Activated CD4-positive, alpha-beta T cell treated with anti-CD3 and anti-CD28 coated beads for 1 hour (primary cell): ENCODE measurements at regions not wholly inside any gene's neighbourhood (a gene's known extent, or its start where the extent isn't known, plus 50 kb on each side); places are given as distances from the start of the nearest gene placed in this dataset.
"Not testable (repeated sequence)": the region's sequence is repeated elsewhere in the genome, so short reads cannot be mapped to it uniquely, and the experiment has no call there.

Source experiments
- DNase-seq: peaks from one replicate; pipeline ENCODE4 v3.0.0-alpha.2; 2020

- DNase-seq: not testable (repeated sequence)
Measured at GRCh38 chrX:67213686-67214085, 330.1 kb upstream of the AR start.

DNA sequence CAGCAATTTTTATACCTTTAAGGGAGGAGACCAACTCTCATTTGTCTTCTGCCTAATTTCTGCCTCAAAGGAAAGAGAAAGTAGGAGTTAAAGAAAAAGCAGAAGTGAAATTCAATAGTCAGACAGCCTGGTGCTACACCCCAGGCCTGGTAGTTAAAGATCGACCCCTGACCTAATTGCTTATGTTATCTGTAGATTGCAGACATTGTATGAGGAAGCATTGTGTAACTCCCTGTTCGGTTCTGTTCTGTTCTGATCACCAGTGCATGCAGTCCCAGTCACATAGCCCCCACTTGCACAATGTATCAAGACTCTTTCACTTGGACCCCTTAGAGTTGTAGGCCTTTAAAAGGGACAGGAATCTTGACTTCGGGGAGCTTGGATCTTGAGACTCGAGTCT lies 335.9 kb upstream of the AR start:
- no peak for DNase-seq

DNA sequence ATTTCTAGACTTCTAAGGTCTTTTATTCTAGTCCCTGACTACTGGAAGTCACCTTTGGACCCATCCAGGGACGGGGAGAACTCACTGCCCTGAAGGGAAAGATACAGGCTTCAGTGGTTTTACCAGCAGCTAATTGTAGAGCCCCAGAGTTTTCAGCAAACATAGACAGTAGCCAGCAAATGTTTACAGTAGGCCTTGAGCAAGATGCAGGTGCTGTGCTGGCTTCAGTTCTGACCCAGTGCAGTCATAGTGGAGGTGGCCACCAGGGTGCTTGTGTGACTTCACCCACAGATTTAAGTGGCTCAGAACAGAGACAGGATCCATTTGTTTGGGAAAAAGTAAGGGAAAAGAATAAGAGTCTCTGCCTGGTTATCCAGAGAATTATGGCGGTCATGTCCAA lies 384.4 kb upstream of the AR start:
- DNase-seq: no peak

- DNase-seq: no peak
Measured at GRCh38 chrX:67114635-67115034, 429.2 kb upstream of the AR start.

GRCh38 chrX:67105758-67106116 lies 438.1 kb upstream of the AR start:
- DNase-seq: no peak

DNA sequence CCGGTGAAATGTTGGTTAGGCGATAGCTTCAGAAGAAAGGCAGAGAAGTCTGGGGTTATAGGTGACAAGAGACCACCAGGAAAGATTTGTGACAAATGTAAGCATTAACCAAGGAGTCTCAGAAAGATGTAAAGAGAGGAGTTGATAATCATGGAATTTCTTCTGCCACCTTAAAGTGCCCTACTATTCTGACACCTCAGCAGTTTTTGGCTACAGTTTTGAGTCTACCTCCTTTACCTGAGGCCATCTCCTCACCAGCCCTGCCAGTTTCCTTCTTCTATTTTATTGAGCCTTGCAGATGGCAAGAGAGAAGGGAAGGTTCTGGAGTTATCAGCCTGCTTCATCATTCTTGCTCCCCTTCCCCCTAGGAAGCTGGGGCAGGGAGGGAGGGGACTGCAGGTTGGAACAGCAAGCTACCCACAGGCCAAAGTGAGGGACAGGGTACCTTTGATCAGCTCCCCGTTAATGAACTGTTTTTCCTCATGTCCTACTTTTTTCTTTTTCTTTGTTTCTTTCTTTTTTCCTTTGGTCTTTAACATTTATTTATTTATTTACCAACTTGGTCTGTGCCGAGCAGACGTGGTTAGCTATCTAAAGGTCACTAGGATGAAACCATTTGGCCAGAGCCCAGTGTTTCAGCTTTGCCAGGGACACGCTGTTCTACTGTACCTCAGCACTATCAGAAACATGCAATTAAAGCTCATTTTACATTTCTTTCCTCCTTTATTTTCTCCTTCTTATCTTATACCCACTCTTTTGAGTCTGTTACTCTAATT lies 438.7 kb upstream of the AR start:
- no peak for DNase-seq

DNA sequence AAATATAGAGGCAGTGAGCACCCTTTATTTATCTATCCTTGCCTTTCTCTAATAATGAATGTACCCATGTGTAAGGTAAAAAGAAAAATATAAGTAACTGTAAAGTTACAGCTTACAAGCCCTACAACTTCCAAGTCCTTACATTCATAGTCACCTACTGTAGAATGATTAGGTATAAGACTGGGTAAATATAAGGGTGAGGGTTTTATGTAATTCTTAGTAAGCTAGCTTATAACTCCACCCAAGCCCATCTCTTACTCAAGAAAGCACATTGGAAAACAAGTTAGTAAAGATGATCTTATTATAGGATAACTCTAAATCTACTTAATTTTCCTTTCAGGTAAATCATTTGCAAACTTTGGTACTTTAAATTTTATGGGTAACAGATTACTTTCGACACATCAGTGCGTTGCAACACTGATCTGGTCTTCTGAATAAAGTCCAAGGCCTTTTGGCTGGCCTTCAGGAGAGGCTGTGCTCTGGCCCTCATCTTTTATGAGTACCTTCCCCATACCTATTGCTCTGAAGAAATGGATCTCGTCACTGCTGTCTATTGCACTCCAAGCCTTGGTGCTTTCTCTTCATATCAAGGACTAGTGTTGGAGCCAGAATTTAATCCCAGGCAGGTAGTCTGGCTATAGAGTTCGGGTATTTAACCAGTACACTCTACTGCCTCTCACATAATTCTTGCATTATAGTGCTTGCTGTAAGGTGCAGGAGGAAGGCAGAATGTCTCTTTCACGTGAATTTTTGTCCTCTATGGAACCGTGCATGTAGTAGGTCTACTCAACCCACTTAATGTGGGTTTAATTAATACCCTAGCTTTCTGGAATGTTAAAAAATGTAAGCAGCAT lies 443.6 kb upstream of the AR start:
- DNase-seq: no peak

GRCh38 chrX:67094061-67094460 lies 449.8 kb upstream of the AR start:
- DNase-seq: no peak

GRCh38 chrX:67050760-67051159 lies 411.9 kb upstream of the EDA2R start:
- DNase-seq: no peak

DNA sequence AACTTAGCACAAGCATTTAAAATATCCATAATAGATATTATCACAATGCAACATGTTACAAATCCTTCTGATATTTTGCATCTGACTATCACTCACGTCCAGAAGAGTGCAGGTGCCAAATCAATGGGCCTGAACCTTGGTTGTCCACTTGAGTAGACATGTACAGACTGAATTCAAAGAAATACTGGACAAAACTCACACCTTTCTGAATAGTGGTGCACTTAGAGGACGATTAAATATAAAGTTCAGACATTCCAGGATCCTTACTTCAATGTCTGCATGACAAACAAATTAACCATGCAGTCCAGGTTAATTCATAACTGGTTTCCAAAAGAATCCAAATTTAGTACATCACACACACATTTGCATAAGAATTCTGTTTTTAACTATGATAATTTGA lies 406.0 kb upstream of the EDA2R start:
- DNase-seq: no peak

DNA sequence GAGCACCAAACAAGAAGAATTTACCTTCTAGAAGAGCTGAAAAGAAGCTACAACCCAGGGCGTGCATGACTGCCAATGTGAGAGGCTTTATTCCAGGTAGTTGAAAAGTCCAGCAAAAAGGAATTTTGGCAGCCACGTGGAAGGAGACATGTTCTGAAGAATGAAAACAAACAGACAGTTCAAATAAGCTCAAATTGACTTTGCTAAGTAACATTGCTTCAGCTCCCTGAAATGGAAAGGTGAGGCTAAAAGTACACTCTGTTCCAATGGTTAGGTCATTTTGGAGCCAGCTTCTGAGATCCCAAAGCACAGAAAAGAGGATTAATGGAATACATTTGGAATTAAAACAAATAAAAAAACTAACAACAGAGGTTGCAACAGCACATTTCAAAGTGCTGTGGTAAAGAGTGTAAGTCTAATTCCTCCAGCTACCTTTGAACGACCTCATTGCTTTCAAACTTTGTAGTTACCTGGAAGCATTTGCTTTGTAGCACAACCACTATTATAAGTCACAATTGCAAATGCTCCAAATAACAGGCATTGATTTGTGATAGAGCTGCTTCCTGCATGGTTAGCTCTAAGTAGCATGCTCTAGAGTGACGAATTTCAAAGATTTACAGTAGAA lies 405.3 kb upstream of the EDA2R start:
- no peak for DNase-seq

- DNase-seq: no peak
Measured at GRCh38 chrX:67004451-67004850, 365.6 kb upstream of the EDA2R start.

- DNase-seq: no peak
Measured at GRCh38 chrX:66994729-66995128, 355.9 kb upstream of the EDA2R start.

GRCh38 chrX:66992077-66992476 lies 353.2 kb upstream of the EDA2R start:
- DNase-seq: not testable (repeated sequence)

GRCh38 chrX:66988331-66988730 lies 349.5 kb upstream of the EDA2R start:
- no peak for DNase-seq

DNA sequence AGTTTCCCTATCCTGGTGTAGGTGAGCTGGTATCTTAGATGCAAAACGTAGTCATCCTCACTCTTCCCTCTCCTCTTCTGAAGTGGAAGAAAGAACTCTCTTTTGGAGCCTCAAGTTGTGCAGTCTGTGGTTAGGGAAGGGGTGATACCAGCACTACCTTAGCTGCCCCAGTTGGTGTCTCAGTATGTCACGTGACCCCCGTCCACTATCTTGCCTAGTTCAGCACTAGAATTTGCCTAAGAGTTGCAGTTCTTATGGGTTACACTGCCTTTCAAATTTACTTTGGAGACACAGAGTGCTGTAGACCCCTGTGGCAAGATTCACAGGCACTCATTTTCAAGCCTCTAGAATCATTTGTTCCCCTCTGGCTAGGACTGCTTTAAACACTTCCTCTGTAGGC lies 322.8 kb upstream of the EDA2R start:
- no peak for DNase-seq

GRCh38 chrX:66931713-66932112 lies 292.8 kb upstream of the EDA2R start:
- no peak for DNase-seq

- DNase-seq: not testable (repeated sequence)
Measured at GRCh38 chrX:66930516-66930915, 291.6 kb upstream of the EDA2R start.

- no peak for DNase-seq
Measured at GRCh38 chrX:66920296-66920695, 281.4 kb upstream of the EDA2R start.

DNA sequence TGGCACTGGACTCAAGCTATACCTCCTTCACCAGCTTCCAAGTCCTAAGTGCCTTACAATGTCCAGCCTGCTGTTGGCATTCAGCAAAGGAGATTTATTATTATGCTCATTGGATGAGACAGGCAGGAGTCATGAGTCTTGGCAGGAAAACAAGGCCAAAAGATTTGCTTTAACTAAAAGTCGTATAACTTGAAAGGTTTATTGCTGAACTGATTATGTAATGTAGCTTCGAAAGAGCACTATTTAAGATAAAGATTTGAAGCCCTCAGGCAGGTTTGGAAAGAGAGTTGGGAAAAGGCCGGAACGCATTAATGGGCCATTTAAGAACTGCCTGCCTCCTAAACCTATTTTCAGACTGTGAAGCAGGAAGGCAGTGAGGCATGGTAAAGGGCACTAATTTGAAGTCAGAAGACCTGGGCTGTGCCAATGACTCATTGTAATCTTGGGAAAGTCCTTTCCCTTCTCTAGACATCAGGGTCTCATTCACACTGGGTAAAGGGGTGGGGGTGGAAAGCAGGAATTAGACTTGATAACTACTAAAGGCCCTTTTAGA lies 280.5 kb upstream of the EDA2R start:
- DNase-seq: no peak

GRCh38 chrX:66918511-66918910 lies 279.6 kb upstream of the EDA2R start:
- DNase-seq: no peak

- no peak for DNase-seq
Measured at GRCh38 chrX:66915893-66916292, 277.0 kb upstream of the EDA2R start.

DNA sequence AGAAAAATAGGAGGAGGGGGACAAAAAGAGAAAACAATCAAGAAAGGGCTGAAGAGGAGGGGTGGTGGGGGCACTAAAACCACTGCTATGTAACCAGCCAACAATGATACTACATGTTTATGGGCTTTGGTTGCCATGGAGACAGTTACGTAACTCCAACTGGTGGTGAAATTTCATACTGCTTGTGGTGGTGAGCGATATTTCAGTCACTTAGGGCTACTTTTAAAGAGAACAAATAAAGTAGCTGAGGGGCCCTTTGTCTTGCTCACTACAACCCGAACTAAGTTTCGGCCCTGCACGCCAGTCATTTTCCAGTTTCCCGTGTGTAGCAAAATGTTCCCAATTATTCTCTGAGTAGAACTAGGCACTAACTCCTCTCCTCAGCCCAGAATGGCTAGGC lies 275.2 kb upstream of the EDA2R start:
- DNase-seq: no peak

DNA sequence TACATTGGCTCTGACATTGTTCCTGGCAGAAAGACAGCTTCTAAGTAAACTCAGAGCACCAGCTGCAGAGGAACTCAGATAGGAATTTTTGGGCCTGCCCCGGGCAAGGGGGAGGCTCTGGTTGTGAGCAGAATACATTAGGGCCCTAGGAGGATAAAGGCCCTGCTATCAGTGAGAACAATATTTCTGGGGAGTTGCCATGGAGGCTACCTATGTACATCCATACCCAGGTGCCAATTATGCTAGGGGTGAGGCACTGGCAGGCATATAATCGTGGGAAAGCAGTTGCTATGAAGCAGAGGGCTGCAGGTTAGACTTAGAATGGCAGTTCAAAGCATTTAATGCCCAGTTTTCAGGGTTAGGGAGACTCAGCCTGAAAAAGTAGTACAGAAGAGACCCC lies 273.5 kb upstream of the EDA2R start:
- no peak for DNase-seq
